Right cardiac atrium (tissue), 5 donors: ENCODE measurements at regions not wholly inside any gene's neighbourhood (a gene's known extent, or its start where the extent isn't known, plus 50 kb on each side); places are given as distances from the start of the nearest gene placed in this dataset.
A peak's percentile ranks its signal among the peaks of the same experiment; 100 is the strongest.
"Not testable (repeated sequence)": the region's sequence is repeated elsewhere in the genome, so short reads cannot be mapped to it uniquely, and the experiment has no call there.

ENCODE experiments used
- ATAC-seq, 2 donors: fragments of 200-7000 bp; cut with Tn5 transposase; one replicate each; pipeline versions ENCODE4 v1.8.0 to v1.9.1; 2020; ENCODE audit warnings: moderate library complexity in 2 of 2, mild to moderate bottlenecking in 1 of 2
- DNase-seq, 3 donors: peaks; one replicate each; pipeline ENCODE4 v3.0.0-alpha.2; 2020
- H3K27ac ChIP-seq: one replicate; pipeline ENCODE4 v1.5.1; 2013; ENCODE audit warnings: mild to moderate bottlenecking, low read length, control low read depth, moderate library complexity
- H3K27me3 ChIP-seq: one replicate; pipeline ENCODE4 v1.6.1; 2013; ENCODE audit not compliant: control insufficient read depth, insufficient read depth
- H3K4me1 ChIP-seq: one replicate; pipeline ENCODE4 v1.6.1; 2013; ENCODE audit warnings: low read length; ENCODE audit not compliant: control insufficient read depth, insufficient read depth
- H3K4me3 ChIP-seq: one replicate; pipeline ENCODE4 v1.5.1; 2013; ENCODE audit warnings: low read length, control low read depth
- H3K9me3 ChIP-seq: one replicate; pipeline ENCODE4 v1.6.1; 2013; ENCODE audit warnings: low read length; ENCODE audit not compliant: control insufficient read depth
- WGBS: extraction: QIAGEN DNeasy Blood & Tissue Kit; methylation state at CpG from one replicate; pipeline ENCODE4 v1.1.7; 2013; 5-methylcytosine and 5-hydroxymethylcytosine counted together
- intact Hi-C, 4 donors: fragments of 100-400 bp; cut with DNase I; formaldehyde crosslinking; loops; one replicate each; pipeline versions ENCODE4 v1.11.0 to v1.14.0; 2022 to 2023
- donor health status: healthy with polysubstance abuse.
- donor health status: DM: no; HTN: yes; CAD: no.
- donor health status: DM: no; HTN: no; CAD: no.
- donor health status: DM: no; HTN: yes; CAD: no; lungs with severe emphysema.
- donor health status: DM: yes; HTN: yes; CAD: no.

DNA sequence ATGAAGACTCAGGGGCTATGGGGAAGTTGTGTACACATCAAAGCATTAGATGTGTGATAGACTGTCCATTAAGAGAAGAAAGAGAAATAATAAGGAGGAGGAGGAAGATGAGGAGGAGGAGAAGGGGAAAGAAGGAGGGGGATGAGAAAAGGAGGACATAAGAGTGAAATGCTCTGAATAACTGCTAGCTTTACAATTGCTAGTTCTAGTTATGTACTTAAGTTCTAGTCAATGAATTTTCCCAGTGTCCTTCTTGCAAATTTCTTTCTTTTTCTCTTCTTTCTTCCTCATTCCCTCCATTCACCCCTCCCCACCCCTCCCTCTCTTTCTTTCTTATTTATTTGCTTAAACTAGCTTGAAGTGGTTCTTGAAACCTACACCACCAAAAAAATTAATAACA, 534.9 kb upstream of the GRAMD2B start:
- no peak for ATAC-seq
- intact Hi-C loops = no loop called here
- Histone ChIP-seq H3K4me1 (no peaks in the 10 kb centered on the region), H3K9me3 (no peaks in the 10 kb centered on the region), H3K4me3 (no peak overlapping the region), H3K27ac (no peak overlapping the region), H3K27me3 (no peaks in the 10 kb centered on the region)
- DNase-seq = no peak

DNA sequence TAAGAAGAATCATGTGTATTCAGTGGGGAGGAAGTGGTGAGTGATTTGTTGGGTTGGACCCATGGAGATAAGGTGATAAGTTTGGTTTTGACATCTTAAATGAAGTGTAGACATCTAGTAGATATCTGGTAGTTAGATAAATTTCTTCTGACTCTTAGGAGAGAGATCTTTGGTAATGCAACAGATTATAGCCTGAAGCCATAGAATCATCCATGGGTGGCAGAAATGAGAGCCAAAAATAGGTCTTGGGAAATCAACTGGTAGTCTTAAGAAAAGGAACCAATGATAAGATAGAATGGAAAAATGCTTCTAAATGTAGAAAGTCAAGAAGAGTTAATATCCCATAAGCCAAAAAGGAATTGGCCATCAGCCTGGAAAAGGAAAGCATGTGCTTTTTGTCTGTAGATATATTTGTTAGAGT, 532.7 kb upstream of the GRAMD2B start:
- peak; percentile 13 to 83 for ATAC-seq
- H3K27me3 ChIP-seq = no peaks in the 10 kb centered on the region
- DNase-seq = peak in 1 of 3 donors; percentile 18
- no peaks in the 10 kb centered on the region for H3K9me3 ChIP-seq
- intact Hi-C loops = no loop called here
- no peak overlapping the region for H3K4me3 ChIP-seq
- H3K4me1 ChIP-seq = no peaks in the 10 kb centered on the region
- H3K27ac ChIP-seq = no peak overlapping the region

DNA sequence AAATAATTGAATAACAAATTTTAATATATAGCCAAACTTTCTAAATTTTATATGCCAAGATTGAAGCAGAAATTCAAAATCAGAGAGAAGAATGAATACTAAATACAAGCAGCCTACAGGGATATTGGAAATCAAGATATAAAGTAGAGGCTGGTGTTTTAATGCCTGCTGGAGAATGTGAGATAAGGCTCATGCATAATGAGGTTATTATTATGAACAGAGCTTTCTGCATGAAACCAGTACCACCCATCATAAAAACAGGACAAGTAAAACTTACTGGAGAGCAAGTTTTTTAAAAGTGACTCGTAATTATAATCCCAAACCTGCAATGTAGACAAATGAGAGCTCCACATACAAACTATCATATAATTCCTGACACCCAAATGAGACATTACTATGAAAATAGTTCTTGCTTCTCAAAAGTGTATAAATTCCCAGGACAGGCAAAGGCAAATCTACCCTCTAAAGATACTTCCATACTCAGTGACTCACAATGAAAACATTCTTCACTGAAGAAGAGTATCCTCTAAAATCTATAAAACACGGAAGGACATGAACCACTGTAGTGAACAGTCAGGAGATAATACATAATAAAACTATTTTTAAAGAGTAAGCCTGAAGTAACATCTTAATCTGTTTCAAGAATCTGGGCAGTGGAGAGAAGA, 532.0 kb upstream of the GRAMD2B start:
- Histone ChIP-seq H3K4me3 (no peak overlapping the region), H3K4me1 (no peaks in the 10 kb centered on the region), H3K9me3 (no peaks in the 10 kb centered on the region), H3K27ac (no peak overlapping the region), H3K27me3 (no peaks in the 10 kb centered on the region)
- WGBS = 52% methylated on average over 2 of the region's 2 CpGs
- ATAC-seq (no peak), DNase-seq (no peak)
- intact Hi-C loops = no loop called here

DNA sequence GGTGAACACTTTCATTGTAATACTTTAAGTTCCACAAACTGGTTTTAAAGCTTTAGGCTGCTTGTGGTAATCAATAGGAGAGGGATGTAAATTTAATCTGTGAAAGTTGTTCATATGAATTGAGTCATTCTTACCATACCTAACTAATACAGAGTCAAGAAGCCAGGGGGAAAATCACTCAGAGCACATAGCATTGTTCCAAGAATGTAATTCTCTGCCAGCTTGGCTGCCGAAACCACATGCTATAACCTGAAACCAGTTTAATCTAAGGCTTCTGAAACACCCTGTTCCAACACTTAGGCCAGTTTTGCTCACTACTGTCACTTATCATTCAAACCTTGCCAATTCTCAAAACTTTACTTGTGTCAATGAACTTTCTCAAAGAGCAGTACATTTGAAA, 528.8 kb upstream of the GRAMD2B start:
- intact Hi-C loops = no loop called here
- Histone ChIP-seq H3K27ac (no peak overlapping the region), H3K9me3 (no peaks in the 10 kb centered on the region), H3K27me3 (no peaks in the 10 kb centered on the region), H3K4me1 (no peaks in the 10 kb centered on the region), H3K4me3 (no peak overlapping the region)
- ATAC-seq = peak; percentile 44 to 82
- 67% methylated on average over 1 of the region's 1 CpG for WGBS
- DNase-seq = no peak

DNA sequence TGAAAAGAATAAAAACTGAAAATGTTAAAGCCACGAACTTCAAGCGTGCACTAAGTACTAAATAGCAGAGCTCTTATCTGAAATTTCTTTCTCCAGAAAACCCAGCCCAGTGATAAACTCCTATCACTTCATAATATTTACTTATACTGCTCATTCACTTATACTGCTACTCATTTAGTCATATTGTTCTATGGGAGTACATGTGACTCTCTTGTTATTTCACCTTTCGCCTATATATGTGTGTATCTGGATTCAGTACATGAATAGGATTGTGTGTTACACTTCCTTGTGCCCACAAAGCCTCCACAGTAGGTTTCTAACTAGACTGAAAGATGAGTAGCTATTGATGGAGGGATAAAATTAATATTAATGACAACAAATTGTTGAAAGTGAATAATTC, 526.8 kb upstream of the GRAMD2B start:
- intact Hi-C loops = no loop called here
- no peak for DNase-seq
- Histone ChIP-seq H3K9me3 (no peaks in the 10 kb centered on the region), H3K27ac (no peak overlapping the region), H3K4me3 (no peak overlapping the region), H3K27me3 (no peaks in the 10 kb centered on the region), H3K4me1 (no peaks in the 10 kb centered on the region)
- ATAC-seq = no peak
- 32% methylated on average over 3 of the region's 3 CpGs for WGBS

DNA sequence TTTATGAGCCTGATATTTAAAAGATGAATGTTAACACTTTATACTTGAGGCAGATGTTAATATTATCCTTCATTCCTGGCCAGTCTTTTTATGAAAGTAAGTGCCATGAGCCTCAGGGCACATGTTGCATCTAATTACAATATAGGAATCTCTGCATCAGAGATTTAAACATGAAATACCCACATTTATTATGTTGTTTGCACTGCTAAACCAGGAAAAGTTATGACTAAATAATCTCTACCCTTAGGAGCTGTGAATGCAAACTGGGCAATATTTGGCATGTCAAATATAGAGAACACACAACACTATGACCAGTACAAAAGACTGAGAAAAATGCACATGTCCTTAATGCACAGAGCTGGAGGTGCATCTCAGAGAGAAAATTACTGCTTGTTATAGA, 526.1 kb upstream of the GRAMD2B start:
- Histone ChIP-seq H3K9me3 (no peaks in the 10 kb centered on the region), H3K27ac (no peak overlapping the region), H3K4me3 (no peak overlapping the region), H3K27me3 (no peaks in the 10 kb centered on the region), H3K4me1 (no peaks in the 10 kb centered on the region)
- no peak for DNase-seq
- no peak for ATAC-seq
- intact Hi-C loops = no loop called here

DNA sequence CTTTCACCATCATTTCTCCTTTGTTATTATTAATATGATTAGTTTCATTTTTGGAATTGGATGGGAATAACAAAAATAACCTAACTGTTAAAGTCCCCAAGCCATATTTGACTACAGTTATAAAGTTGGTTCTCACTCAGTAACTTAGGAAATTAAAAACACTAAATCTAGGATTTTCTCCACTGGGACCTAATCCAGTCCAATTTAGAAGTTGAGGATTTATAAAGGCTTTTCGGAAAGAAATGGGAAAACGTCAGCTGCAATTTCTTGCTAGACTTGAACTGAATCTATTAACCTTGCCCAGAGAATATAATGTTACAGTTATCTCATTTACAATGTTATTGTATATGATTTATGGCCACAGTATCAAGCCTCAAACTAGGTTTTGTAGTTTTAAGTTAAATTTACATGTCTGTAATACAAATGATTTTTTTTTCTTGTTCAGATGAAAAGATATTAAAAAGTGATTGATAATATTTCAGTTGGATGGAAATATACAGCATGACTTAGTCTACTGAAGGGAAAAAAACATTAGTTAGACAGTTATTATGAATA, 524.3 kb upstream of the GRAMD2B start:
- no peak for DNase-seq
- no peak for ATAC-seq
- Histone ChIP-seq H3K4me3 (no peak overlapping the region), H3K4me1 (no peaks in the 10 kb centered on the region), H3K27ac (no peak overlapping the region), H3K9me3 (no peaks in the 10 kb centered on the region), H3K27me3 (no peaks in the 10 kb centered on the region)
- intact Hi-C loops = no loop called here
- 68% methylated on average over 2 of the region's 2 CpGs for WGBS

DNA sequence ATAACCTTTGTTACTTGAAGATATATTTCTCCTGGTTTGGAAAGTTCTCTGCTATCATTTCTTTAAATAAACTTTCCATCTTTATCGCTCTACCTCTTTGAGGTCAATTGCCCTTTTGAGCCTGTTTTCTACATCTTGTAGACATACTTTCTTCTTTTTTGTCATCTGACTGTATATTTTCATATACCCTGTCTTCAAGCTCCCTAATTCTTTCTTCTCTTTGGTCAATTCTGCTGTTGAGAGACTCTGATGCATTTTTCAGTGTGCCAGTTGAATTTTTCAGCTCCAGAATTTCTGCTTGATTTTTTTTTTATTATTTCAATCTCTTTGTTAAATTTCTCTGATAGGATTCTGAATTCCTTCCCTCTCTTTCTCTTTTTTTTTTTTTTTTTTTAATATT, 511.2 kb upstream of the GRAMD2B start:
- Histone ChIP-seq H3K27me3 (no peaks in the 10 kb centered on the region), H3K27ac (no peak overlapping the region), H3K4me3 (no peak overlapping the region), H3K9me3 (no peaks in the 10 kb centered on the region), H3K4me1 (no peaks in the 10 kb centered on the region)
- 98% methylated on average over 1 of the region's 1 CpG for WGBS
- intact Hi-C loops = no loop called here
- DNase-seq (no peak), ATAC-seq (no peak)

DNA sequence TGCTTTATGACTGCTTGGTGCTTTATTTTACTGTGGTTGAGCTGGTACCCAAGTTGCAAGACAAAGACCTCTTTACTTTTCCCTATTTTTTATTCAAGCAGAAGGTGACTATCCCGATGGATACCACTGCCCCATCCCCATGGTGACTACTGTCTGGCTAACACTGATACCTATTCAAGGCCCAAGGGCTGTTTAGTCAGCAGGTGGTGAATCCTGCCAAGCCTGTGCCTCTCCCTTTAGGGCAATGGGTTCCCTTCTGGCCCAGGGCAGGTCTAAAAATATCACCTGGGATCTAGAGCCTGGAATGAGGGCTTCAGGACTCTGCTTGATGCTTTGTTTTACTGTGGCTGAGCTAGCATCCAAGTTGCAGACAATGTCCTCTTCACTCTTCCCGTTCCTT, 510.0 kb upstream of the GRAMD2B start:
- Histone ChIP-seq H3K27me3 (no peaks in the 10 kb centered on the region), H3K27ac (no peak overlapping the region), H3K9me3 (no peaks in the 10 kb centered on the region), H3K4me1 (no peaks in the 10 kb centered on the region), H3K4me3 (no peak overlapping the region)
- intact Hi-C loops = no loop called here
- ATAC-seq (no peak), DNase-seq (no peak)
- 81% methylated on average over 2 of the region's 2 CpGs for WGBS

DNA sequence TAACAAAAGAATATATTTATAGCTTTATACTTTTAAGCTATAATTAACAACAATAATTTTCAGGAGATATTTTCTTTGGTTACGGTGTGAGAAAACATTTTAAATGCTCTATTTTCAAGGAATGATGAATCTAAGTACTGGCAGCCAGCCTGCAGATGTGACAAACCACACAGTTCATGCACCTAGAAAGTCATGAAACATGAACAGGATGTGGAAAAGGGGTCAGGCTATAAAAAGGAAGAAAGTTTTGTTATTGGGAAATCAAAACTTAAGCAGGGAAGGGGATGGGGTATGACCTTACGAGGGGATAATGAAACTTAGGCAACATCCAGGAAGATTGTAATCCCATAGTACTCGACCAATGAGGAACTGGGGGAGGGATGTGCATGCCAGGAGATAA, 508.7 kb upstream of the GRAMD2B start:
- ATAC-seq (no peak), DNase-seq (no peak)
- Histone ChIP-seq H3K4me1 (no peaks in the 10 kb centered on the region), H3K9me3 (no peaks in the 10 kb centered on the region), H3K27me3 (no peaks in the 10 kb centered on the region), H3K27ac (no peak overlapping the region), H3K4me3 (no peak overlapping the region)
- intact Hi-C loops = no loop called here
- WGBS = 88% methylated on average over 3 of the region's 3 CpGs

DNA sequence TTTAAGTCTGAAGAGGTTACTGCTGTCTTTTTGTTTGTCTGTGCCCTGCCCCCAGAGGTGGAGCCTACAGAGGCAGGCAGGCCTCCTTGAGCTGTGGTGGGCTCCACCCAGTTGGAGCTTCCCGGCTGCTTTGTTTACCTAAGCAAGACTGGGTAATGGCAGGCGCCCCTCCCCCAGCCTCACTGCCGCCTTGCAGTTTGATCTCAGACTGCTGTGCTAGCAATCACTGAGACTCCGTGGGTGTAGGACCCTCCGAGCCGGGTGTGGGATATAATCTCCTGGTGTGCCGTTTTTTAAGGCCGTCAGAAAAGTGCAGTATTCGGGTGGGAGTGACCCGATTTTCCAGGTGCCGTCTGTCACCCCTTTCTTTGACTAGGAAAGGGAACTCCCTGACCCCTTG, 499.3 kb upstream of the GRAMD2B start:
- H3K27me3 ChIP-seq, H3K9me3 ChIP-seq, ATAC-seq, H3K4me3 ChIP-seq, H3K4me1 ChIP-seq, intact Hi-C loops, H3K27ac ChIP-seq: not testable (repeated sequence)
- WGBS = 90% methylated on average over 11 of the region's 11 CpGs
- peak in 1 of 3 donors; percentile 18 for DNase-seq

DNA sequence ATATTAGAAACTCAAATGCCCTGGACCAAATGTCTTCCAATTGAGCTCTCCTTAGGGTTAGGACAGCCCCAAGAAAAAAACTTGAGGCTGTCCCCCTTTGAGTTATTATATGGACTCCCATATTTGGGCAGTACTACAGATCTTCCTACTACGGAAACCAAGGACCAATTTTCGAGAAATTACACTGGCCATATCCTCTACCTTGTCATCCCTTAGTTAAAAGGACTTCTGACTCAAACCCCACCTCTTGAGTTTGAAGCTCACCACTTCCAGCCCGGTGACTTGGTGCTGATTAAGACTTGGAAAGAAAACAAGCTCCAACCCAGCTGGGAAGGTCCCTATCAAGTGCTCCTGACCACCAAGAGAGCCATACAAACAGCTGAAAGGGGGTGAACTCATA, 497.0 kb upstream of the GRAMD2B start:
- Histone ChIP-seq H3K9me3 (no peaks in the 10 kb centered on the region), H3K27ac (no peak overlapping the region), H3K27me3 (no peaks in the 10 kb centered on the region), H3K4me1 (no peaks in the 10 kb centered on the region), H3K4me3 (no peak overlapping the region)
- ATAC-seq (no peak), DNase-seq (no peak)
- 85% methylated on average over 3 of the region's 3 CpGs for WGBS
- intact Hi-C loops = no loop called here
